ENCODE measurements at regions not wholly inside any gene's neighbourhood (a gene's known extent, or its start where the extent isn't known, plus 50 kb on each side); places are given as distances from the start of the nearest gene placed in this dataset.

DNA sequence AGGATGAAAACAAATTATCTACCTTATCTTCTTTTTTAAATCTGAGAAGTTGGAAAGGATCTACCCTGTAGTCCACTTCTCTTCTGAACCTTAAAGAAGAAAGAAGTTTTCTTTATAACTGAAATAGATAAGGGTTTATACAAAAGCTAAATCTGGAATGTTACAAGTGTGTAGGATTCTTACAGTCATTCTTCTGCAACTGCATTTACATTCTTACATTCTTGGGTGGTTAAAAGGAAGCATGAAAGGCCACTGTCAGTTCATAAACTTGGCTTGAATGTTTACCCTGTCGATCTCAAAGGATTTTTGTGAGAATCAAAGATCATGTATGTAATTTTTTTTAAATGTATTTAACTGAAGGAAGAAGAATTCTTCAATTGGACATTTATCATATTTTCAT lies 142.1 kb upstream of the BRINP3 start:
- TF ChIP-seq, protein P1, sequence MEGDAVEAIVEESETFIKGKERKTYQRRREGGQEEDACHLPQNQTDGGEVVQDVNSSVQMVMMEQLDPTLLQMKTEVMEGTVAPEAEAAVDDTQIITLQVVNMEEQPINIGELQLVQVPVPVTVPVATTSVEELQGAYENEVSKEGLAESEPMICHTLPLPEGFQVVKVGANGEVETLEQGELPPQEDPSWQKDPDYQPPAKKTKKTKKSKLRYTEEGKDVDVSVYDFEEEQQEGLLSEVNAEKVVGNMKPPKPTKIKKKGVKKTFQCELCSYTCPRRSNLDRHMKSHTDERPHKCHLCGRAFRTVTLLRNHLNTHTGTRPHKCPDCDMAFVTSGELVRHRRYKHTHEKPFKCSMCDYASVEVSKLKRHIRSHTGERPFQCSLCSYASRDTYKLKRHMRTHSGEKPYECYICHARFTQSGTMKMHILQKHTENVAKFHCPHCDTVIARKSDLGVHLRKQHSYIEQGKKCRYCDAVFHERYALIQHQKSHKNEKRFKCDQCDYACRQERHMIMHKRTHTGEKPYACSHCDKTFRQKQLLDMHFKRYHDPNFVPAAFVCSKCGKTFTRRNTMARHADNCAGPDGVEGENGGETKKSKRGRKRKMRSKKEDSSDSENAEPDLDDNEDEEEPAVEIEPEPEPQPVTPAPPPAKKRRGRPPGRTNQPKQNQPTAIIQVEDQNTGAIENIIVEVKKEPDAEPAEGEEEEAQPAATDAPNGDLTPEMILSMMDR (conservative IDR thresholded peaks at IDR 0.05 in 1 of 2, IDR thresholded peaks at IDR 0.05 in 1 of 2; ENCODE audit: extremely low read depth in 1 of 2, insufficient read depth in 1 of 2, low read depth in 1 of 2, low read length in 2 of 2), result no peak
- TF ChIP-seq EZH2 (IDR thresholded peaks at IDR 0.05; ENCODE audit: borderline replicate concordance, low read length), result no peak

Data from mammary epithelial cell (primary cell).